ENCODE measurements at regions not wholly inside any gene's neighbourhood (a gene's known extent, or its start where the extent isn't known, plus 50 kb on each side); places are given as distances from the start of the nearest gene placed in this dataset.
A peak's percentile ranks its signal among the peaks of the same experiment; 100 is the strongest.

DNA sequence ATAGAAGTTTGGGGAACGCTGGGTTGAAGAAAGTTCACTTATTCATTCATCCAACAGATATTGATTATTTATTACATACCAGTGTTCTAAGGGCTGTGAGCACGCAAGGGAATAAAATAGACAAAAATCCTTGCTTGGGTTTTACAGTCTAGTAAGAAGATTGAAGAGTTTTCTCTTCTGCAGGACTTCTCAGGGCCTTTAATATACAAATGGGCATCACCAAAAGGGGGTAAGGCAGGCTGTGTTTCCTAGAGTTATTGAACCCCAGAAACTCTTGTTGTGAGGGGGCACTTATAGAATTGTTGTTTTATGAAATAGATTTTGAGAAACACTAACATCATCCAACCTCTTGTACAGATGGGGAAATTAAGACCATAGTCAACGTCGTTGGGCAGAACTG is 198.5 kb upstream of the ZNF618 start:
- Histone ChIP-seq H3K9me3 (ENCODE audit: control insufficient read depth, insufficient read depth, low read depth, low read length) (no peaks in the 10 kb centered on the region), H3K27ac (ENCODE audit: extremely low read depth, low read depth, low read length) (no peak overlapping the region), H3K4me3 (ENCODE audit: low read depth, low read length) (no peak overlapping the region), H3K36me3 (ENCODE audit: control insufficient read depth in 2 of 2, insufficient read depth in 1 of 2, low read length in 2 of 2) (no peaks in the 10 kb centered on the region), H3K4me1 (ENCODE audit: control insufficient read depth, insufficient read depth, low read length) (no peaks in the 10 kb centered on the region)
- CTCF ChIA-PET, result interaction anchor here (1.0 to 1.5 kb wide), 2 partner anchors 27 to 232 kb away, joined by 3 to 4 read pairs; no protein-coding TSS in a partner anchor
- POLR2A ChIA-PET, result no interaction called here
- TF ChIP-seq ZNF514 (tag by site-specific recombination; IDR thresholded peaks at IDR 0.05) (no peak), ZFP69B (tag by site-specific recombination; IDR thresholded peaks at IDR 0.05) (no peak), ZNF280C (tag by site-specific recombination; IDR thresholded peaks at IDR 0.05) (no peak), KLF16 (tag by site-specific recombination; IDR thresholded peaks at IDR 0.05) (no peak), ZNF792 (tag by site-specific recombination; IDR thresholded peaks at IDR 0.05) (no peak), ZNF785 (tag by site-specific recombination; IDR thresholded peaks at IDR 0.05) (no peak), ZNF610 (tag by site-specific recombination; IDR thresholded peaks at IDR 0.05; ENCODE audit: borderline replicate concordance) (no peak), ZNF404 (tag by site-specific recombination; IDR thresholded peaks at IDR 0.05) (no peak), ZNF701 (tag by site-specific recombination; IDR thresholded peaks at IDR 0.05) (no peak), ZNF747 (tag by site-specific recombination; IDR thresholded peaks at IDR 0.05) (no peak), HOXC10 (CRISPR knock-in tag; IDR thresholded peaks at IDR 0.05) (no peak), KLF10 (tag by site-specific recombination; IDR thresholded peaks at IDR 0.05) (no peak), ZNF76 (tag by site-specific recombination; IDR thresholded peaks at IDR 0.05; ENCODE audit: borderline replicate concordance, low read depth) (no peak)
- TF ChIP-seq, protein P1, sequence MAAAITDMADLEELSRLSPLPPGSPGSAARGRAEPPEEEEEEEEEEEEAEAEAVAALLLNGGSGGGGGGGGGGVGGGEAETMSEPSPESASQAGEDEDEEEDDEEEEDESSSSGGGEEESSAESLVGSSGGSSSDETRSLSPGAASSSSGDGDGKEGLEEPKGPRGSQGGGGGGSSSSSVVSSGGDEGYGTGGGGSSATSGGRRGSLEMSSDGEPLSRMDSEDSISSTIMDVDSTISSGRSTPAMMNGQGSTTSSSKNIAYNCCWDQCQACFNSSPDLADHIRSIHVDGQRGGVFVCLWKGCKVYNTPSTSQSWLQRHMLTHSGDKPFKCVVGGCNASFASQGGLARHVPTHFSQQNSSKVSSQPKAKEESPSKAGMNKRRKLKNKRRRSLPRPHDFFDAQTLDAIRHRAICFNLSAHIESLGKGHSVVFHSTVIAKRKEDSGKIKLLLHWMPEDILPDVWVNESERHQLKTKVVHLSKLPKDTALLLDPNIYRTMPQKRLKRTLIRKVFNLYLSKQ (tag by site-specific recombination; IDR thresholded peaks at IDR 0.05; ENCODE audit: borderline replicate concordance), result no peak
- TF ChIP-seq, protein P2, sequence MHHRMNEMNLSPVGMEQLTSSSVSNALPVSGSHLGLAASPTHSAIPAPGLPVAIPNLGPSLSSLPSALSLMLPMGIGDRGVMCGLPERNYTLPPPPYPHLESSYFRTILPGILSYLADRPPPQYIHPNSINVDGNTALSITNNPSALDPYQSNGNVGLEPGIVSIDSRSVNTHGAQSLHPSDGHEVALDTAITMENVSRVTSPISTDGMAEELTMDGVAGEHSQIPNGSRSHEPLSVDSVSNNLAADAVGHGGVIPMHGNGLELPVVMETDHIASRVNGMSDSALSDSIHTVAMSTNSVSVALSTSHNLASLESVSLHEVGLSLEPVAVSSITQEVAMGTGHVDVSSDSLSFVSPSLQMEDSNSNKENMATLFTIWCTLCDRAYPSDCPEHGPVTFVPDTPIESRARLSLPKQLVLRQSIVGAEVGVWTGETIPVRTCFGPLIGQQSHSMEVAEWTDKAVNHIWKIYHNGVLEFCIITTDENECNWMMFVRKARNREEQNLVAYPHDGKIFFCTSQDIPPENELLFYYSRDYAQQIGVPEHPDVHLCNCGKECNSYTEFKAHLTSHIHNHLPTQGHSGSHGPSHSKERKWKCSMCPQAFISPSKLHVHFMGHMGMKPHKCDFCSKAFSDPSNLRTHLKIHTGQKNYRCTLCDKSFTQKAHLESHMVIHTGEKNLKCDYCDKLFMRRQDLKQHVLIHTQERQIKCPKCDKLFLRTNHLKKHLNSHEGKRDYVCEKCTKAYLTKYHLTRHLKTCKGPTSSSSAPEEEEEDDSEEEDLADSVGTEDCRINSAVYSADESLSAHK (tag by site-specific recombination; IDR thresholded peaks at IDR 0.05), result no peak
- TF ChIP-seq, protein P3, sequence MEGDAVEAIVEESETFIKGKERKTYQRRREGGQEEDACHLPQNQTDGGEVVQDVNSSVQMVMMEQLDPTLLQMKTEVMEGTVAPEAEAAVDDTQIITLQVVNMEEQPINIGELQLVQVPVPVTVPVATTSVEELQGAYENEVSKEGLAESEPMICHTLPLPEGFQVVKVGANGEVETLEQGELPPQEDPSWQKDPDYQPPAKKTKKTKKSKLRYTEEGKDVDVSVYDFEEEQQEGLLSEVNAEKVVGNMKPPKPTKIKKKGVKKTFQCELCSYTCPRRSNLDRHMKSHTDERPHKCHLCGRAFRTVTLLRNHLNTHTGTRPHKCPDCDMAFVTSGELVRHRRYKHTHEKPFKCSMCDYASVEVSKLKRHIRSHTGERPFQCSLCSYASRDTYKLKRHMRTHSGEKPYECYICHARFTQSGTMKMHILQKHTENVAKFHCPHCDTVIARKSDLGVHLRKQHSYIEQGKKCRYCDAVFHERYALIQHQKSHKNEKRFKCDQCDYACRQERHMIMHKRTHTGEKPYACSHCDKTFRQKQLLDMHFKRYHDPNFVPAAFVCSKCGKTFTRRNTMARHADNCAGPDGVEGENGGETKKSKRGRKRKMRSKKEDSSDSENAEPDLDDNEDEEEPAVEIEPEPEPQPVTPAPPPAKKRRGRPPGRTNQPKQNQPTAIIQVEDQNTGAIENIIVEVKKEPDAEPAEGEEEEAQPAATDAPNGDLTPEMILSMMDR (tag by site-specific recombination; IDR thresholded peaks at IDR 0.05), result no peak

GRCh38 chr9:113678119-113678858 is 197.8 kb upstream of the ZNF618 start:
- Histone ChIP-seq H3K9me3 (ENCODE audit: control insufficient read depth, insufficient read depth, low read depth, low read length) (no peaks in the 10 kb centered on the region), H3K36me3 (ENCODE audit: control insufficient read depth in 2 of 2, insufficient read depth in 1 of 2, low read length in 2 of 2) (no peaks in the 10 kb centered on the region), H3K4me1 (ENCODE audit: control insufficient read depth, insufficient read depth, low read length) (no peaks in the 10 kb centered on the region), H3K27ac (ENCODE audit: extremely low read depth, low read depth, low read length) (no peak overlapping the region), H3K4me3 (ENCODE audit: low read depth, low read length) (no peak overlapping the region)
- TF ChIP-seq ZNF223 (tag by site-specific recombination; IDR thresholded peaks at IDR 0.05) (peak; percentile 55; the same call in 1 of the 2 replicates), PRDM1 (tag by site-specific recombination; IDR thresholded peaks at IDR 0.05) (peak; percentile 96), ZNF488 (tag by site-specific recombination; IDR thresholded peaks at IDR 0.05) (no peak), ZNF366 (tag by site-specific recombination; conservative IDR thresholded peaks at IDR 0.05) (peak; percentile 96)
- POLR2A ChIA-PET, result no interaction called here
- CTCF ChIA-PET, result interaction anchor here (0.6 to 1.0 kb wide), 3 partner anchors 18 to 129 kb away, joined by 3 to 4 read pairs (median 3); no protein-coding TSS in a partner anchor
